Retinal pigment epithelial cell (primary cell): ENCODE measurements at regions not wholly inside any gene's neighbourhood (a gene's known extent, or its start where the extent isn't known, plus 50 kb on each side); places are given as distances from the start of the nearest gene placed in this dataset.
A peak's percentile ranks its signal among the peaks of the same experiment; 100 is the strongest.

Source experiments
- DNase-seq: peaks from one replicate; pipeline ENCODE4 v3.0.0-alpha.2; 2010; ENCODE audit warnings: low read depth
- H3K4me3 ChIP-seq: 2 replicates; pipeline ENCODE4 v1.5.1; 2011; ENCODE audit warnings: mild to moderate bottlenecking, low read length, control low read depth, moderate library complexity
- TF ChIP-seq, protein P1 (sequence below): conservative IDR thresholded peaks from 2 replicates; pipeline ENCODE4 v1.5.1; 2011; ENCODE audit warnings: low read depth, low read length, control low read depth, inconsistent platforms

DNA sequence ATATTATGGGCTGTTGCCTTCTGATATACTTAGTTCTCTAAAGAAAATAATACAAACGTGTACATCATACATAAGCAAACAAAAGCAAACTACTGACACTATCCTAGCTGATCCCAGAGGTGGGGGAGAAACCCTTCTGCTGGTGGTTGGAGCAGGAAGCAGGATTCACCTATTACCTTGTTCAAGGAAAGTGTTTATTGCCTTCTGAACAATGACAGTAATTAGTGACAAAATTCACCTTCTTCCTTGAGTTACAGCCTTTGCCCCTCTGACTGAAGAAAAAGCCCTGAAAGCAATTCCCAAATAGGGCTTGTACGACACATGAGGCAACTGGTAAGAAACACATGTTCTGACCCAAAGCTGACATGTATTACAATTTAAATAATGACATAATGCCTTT, 118.8 kb upstream of the AKR1E2 start:
- no peak for DNase-seq
- TF ChIP-seq, protein P1, sequence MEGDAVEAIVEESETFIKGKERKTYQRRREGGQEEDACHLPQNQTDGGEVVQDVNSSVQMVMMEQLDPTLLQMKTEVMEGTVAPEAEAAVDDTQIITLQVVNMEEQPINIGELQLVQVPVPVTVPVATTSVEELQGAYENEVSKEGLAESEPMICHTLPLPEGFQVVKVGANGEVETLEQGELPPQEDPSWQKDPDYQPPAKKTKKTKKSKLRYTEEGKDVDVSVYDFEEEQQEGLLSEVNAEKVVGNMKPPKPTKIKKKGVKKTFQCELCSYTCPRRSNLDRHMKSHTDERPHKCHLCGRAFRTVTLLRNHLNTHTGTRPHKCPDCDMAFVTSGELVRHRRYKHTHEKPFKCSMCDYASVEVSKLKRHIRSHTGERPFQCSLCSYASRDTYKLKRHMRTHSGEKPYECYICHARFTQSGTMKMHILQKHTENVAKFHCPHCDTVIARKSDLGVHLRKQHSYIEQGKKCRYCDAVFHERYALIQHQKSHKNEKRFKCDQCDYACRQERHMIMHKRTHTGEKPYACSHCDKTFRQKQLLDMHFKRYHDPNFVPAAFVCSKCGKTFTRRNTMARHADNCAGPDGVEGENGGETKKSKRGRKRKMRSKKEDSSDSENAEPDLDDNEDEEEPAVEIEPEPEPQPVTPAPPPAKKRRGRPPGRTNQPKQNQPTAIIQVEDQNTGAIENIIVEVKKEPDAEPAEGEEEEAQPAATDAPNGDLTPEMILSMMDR, result no peak
- no peak overlapping the region for H3K4me3 ChIP-seq

DNA sequence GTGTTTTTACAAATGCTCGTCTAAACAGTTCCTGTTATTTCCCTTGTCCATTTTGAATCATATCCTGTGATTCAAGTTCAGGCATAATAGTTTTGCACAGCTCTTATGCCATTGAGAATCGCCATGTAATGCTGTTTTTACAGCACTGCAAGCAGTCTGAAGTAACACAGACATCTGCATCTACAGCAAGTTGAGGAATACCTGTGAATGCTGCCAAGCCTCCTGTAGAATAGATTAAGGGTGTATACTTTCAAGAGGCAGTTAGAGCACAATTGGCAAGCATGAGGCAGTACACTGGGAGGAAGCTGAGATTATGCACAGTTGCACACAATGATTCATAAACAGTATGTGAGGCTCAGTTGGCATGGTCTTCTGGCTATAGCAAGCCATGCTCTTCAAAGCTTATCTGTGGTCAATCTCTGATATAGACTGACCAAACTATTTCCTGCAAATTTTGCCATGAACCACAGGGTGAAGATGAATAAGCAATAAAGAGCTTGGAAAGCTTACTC, 121.9 kb upstream of the AKR1E2 start:
- no peak overlapping the region for H3K4me3 ChIP-seq
- peak; percentile 85 for DNase-seq
- TF ChIP-seq, protein P1, result no peak

DNA sequence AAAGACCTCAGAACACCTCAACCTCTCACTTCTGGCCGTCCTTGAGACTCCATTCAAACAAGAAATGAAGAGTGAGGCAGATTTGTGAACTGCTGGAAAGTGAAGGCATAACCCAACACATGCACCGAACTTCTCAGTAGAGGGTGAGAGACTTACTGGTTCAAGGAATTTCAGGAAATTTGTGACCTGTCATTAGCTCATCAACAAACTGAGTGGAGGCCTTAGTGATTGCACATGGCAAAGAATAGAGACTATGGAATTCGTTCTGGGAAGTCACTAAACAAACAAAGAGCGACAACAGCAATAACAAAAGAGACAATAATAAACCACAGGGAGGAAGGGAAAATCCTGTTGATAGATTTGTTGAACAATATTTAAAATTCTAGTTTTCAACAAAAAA, 125.0 kb upstream of the AKR1E2 start:
- no peak overlapping the region for H3K4me3 ChIP-seq
- TF ChIP-seq, protein P1, result no peak
- no peak for DNase-seq

DNA sequence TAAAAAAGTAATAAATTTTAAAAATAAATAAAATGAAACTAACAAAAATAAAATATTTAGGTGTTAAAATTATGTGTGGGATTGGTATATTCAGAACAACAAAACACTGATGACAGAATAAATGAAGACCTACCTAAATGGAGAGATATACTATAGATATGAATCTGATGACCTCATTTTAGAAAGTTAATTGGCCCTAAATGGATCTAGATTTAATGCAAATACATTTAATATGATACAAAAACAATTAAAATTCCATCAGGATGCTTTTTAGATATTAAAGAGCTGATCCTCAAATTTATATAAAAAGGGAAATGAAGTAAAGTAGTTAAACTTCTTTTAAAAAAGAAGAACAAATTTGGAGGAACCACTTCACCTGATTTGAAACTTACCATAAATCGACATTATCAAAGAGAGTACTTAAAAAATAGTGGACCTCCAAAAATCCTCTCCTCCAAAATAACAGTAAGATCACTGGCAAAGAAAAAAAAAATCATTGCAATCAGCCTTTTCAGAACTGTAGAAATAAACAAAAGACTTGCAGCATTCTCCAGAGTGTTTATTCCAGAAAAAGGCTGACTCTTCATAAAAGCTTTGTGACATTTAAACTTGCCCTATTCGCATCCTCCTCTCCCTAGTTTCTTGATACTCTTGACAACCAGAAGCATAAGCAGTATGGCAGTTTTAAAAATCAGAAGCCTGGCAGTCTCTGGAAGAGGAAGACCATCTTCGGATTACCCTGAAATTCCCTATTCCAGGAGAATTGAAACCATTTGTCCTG, 125.9 kb upstream of the AKR1E2 start:
- TF ChIP-seq, protein P1, result no peak

DNA sequence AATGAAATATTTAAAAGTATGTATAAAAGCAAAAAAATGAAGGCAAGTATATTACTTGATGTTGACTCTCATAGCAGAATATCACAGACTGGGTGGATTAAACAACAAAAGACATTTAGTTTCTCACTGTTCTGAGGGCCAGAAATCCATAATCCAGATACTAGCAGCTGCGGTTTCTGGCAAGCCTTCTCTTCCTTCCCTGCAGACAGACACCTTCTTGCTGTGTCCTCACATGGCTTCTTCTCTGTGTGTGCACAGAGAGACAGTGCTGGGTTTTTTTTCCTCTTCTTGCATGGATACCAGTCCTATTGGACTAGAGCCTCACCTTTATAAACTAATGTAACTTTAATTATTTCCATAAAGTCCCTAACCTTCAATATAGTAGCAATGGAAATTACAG, 127.9 kb upstream of the AKR1E2 start:
- H3K4me3 ChIP-seq, result no peak overlapping the region
- DNase-seq, result no peak
- TF ChIP-seq, protein P1, result no peak

More for the DNA sequence above, 125.9 kb upstream of the AKR1E2 start:
- no peak overlapping the region for H3K4me3 ChIP-seq
- no peak for DNase-seq

DNA sequence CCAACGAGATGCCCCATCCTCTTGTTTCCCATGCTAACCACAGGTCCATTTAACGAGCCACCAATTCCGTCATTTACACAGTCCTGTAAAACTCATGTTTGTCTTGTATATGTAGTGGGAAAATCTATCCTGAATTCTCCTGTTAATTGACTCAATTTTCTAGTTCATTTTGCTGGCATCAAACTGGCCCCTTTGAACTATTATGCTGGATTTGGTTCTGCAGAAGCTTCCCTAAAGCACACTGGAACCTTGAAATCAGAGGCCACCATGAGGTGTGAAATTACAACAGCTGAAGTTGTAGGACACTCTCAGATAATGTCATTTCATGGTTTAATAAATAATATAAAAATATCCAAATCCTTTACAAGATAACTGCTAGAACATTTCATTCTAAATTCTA, 129.8 kb upstream of the AKR1E2 start:
- DNase-seq, result no peak
- H3K4me3 ChIP-seq, result no peak overlapping the region
- TF ChIP-seq, protein P1, result no peak

DNA sequence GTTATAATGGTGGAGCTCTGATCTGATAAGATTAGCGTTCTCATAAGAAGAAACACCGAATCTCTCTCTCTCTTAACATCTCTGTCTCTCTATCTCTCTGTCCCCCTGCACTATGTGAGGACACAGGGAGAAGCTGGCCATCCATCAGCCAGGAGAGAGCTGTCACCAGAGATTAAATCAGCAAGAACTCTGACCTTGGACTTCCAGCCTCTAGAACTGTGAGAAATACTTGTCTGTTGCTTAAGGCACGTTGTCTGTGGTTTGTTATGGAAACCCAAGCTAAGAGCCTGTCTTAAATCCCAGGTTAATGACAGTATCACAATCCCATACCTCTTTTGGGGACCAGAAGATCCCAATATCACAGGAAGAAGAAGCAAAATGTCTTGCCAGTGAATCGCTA, 132.0 kb upstream of the AKR1E2 start:
- no peak for DNase-seq
- TF ChIP-seq, protein P1, result no peak
- H3K4me3 ChIP-seq, result no peak overlapping the region
